ENCODE measurements at regions not wholly inside any gene's neighbourhood (a gene's known extent, or its start where the extent isn't known, plus 50 kb on each side); places are given as distances from the start of the nearest gene placed in this dataset.

DNA sequence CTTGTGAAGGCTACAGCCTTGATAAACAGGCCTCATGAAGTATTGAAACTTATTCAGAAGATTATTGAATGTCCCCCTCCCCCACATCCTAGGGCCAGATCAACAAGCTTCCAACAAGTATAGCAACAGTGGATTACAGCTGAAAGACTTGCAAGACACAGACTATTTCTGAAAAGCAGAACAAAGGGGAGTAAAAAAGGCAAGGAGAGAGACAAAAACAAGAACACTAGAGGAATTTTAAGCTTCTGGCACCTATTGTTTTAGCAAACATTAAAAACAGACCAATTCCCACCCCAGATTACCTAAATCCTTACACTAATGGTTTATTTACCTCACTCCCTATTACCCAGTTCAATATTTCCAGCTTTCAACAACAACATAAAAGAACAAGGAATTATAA, 446.3 kb upstream of the FSTL5 start:
- TF ChIP-seq, protein P1, sequence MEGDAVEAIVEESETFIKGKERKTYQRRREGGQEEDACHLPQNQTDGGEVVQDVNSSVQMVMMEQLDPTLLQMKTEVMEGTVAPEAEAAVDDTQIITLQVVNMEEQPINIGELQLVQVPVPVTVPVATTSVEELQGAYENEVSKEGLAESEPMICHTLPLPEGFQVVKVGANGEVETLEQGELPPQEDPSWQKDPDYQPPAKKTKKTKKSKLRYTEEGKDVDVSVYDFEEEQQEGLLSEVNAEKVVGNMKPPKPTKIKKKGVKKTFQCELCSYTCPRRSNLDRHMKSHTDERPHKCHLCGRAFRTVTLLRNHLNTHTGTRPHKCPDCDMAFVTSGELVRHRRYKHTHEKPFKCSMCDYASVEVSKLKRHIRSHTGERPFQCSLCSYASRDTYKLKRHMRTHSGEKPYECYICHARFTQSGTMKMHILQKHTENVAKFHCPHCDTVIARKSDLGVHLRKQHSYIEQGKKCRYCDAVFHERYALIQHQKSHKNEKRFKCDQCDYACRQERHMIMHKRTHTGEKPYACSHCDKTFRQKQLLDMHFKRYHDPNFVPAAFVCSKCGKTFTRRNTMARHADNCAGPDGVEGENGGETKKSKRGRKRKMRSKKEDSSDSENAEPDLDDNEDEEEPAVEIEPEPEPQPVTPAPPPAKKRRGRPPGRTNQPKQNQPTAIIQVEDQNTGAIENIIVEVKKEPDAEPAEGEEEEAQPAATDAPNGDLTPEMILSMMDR (IDR thresholded peaks at IDR 0.05; ENCODE audit: low read depth, low read length), result no peak
- Histone ChIP-seq H3K9me3 (ENCODE audit: control insufficient read depth, insufficient read depth, low read length) (peaks cover 9% of the 10 kb centered on the region; the same call in 1 of the 2 replicates), H3K4me3 (ENCODE audit: low read depth, low read length) (no peak overlapping the region), H3K27ac (ENCODE audit: low read depth, low read length) (no peak overlapping the region), H3K27me3 (ENCODE audit: control insufficient read depth, insufficient read depth, low read length) (no peaks in the 10 kb centered on the region)
- CTCF ChIA-PET, result no interaction called here
- no peak for DNase-seq (ENCODE audit: low read depth, low spot score)
- POLR2A ChIA-PET, result no interaction called here

DNA sequence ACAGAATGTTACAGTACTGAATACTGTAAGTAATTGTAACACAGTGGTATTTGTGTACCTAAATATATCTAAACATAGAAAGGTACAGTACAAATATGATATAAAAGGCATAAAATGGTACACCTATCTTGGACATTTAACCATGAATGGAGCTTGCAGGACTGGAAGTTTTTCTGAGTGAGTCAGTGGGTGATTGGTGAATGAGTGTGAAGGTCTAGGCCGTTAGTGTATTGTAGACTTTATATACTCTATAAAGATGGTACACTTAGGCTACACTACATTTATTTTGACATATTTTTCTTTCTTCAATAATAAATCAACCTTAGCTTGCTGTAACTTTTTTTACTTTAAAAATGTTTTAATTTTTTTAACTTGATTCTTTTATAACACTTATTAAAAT, 422.5 kb upstream of the FSTL5 start:
- TF ChIP-seq, protein P1 (IDR thresholded peaks at IDR 0.05; ENCODE audit: low read depth, low read length), result no peak
- DNase-seq (ENCODE audit: low read depth, low spot score), result no peak
- CTCF ChIA-PET, result no interaction called here

DNA sequence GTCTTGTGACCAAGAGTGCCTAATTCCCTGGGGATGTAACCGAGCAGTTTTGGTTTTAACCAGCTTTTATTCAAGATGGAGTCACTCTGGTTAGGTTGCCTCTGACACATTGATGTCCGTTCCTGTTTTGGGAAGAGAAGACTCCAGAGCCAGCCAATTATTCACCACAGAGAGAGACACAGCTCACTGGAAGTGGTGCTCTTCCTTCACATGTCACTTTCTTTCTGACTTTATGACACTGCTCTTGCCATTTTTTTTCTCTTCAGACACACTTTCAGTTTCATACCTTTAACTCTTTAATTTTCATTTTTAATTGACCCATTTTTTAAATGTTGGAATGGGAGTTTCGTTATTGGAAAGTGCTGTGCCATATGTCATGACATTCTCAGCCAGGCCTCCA, 418.4 kb upstream of the FSTL5 start:
- H3K27ac ChIP-seq (ENCODE audit: low read depth, low read length), result no peak overlapping the region
- peaks cover 4% of the 10 kb centered on the region; the same call in 1 of the 2 replicates for H3K9me3 ChIP-seq (ENCODE audit: control insufficient read depth, insufficient read depth, low read length)
- TF ChIP-seq, protein P1 (IDR thresholded peaks at IDR 0.05; ENCODE audit: low read depth, low read length), result no peak
- POLR2A ChIA-PET, result no interaction called here
- no peak for DNase-seq (ENCODE audit: low read depth, low spot score)
- CTCF ChIA-PET, result no interaction called here
- no peaks in the 10 kb centered on the region for H3K27me3 ChIP-seq (ENCODE audit: control insufficient read depth, insufficient read depth, low read length)
- H3K4me3 ChIP-seq (ENCODE audit: low read depth, low read length), result no peak overlapping the region

More for the DNA sequence above, 422.5 kb upstream of the FSTL5 start:
- no peak overlapping the region for H3K4me3 ChIP-seq (ENCODE audit: low read depth, low read length)
- H3K27me3 ChIP-seq (ENCODE audit: control insufficient read depth, insufficient read depth, low read length), result no peaks in the 10 kb centered on the region
- H3K9me3 ChIP-seq (ENCODE audit: control insufficient read depth, insufficient read depth, low read length), result peaks cover 4% of the 10 kb centered on the region; the same call in 1 of the 2 replicates
- POLR2A ChIA-PET, result no interaction called here
- H3K27ac ChIP-seq (ENCODE audit: low read depth, low read length), result no peak overlapping the region

DNA sequence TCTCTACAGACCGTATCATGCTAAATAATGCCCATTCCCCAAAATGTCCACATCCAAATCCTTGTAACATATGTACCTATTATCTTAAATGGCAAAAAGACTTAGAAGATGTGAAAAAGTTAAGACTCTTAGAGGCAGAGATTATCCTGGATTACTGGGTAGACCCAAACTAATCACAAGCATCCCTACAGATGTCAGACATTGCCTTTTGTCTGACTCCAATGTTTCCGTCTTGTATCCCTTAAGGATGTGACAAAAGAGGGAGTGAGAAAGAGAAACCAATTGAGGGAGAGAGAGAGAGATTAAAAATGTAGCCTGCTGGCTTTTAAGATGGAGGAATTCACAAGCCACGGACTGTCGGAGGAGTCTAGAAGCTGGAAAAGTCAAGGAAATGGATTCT, 401.9 kb upstream of the FSTL5 start:
- no peak overlapping the region for H3K27ac ChIP-seq (ENCODE audit: low read depth, low read length)
- H3K27me3 ChIP-seq (ENCODE audit: control insufficient read depth, insufficient read depth, low read length), result no peaks in the 10 kb centered on the region
- no peak overlapping the region for H3K4me3 ChIP-seq (ENCODE audit: low read depth, low read length)
- TF ChIP-seq, protein P1 (IDR thresholded peaks at IDR 0.05; ENCODE audit: low read depth, low read length), result no peak
- ChIA-PET CTCF (no interaction called here), POLR2A (no interaction called here)
- peaks cover 4% of the 10 kb centered on the region; the same call in 1 of the 2 replicates for H3K9me3 ChIP-seq (ENCODE audit: control insufficient read depth, insufficient read depth, low read length)
- DNase-seq (ENCODE audit: low read depth, low spot score), result no peak

DNA sequence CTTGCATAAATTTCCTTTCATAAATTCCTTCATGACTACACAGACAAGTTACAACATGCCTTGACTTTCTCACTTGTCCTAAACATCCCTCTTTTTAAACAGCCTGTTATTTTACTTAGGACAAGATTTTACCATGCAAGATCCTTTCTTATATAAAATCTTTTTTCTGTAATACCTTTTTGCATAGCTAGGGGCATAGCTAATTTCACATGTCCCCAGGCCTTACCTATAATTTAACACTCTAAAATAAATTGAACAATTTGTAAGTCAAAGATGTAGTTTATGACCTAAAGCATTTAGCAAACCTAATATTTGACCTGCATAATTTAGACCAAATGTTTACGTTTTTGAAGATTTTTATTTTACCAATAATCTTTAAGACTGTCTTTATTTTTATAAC, 396.3 kb upstream of the FSTL5 start:
- POLR2A ChIA-PET, result no interaction called here
- H3K27me3 ChIP-seq (ENCODE audit: control insufficient read depth, insufficient read depth, low read length), result no peaks in the 10 kb centered on the region
- DNase-seq (ENCODE audit: low read depth, low spot score), result no peak
- CTCF ChIA-PET, result no interaction called here
- no peak overlapping the region for H3K27ac ChIP-seq (ENCODE audit: low read depth, low read length)
- TF ChIP-seq, protein P1 (IDR thresholded peaks at IDR 0.05; ENCODE audit: low read depth, low read length), result no peak
- peaks cover 4% of the 10 kb centered on the region; the same call in 1 of the 2 replicates for H3K9me3 ChIP-seq (ENCODE audit: control insufficient read depth, insufficient read depth, low read length)
- H3K4me3 ChIP-seq (ENCODE audit: low read depth, low read length), result no peak overlapping the region

All from AG04450 (cell line).